GM12878 (cell line): ENCODE measurements at regions not wholly inside any gene's neighbourhood (a gene's known extent, or its start where the extent isn't known, plus 50 kb on each side); places are given as distances from the start of the nearest gene placed in this dataset.

Source experiments
- ATAC-seq: fragments of 200-7000 bp; cut with Tn5 transposase; 3 replicates; pipeline ENCODE4 v1.9.1; 2020; ENCODE audit warnings: mild to moderate bottlenecking, moderate library complexity
- BruUV-seq: library from RNA; stranded (reverse); fragments of 400-500 nt; replicated peaks from 2 replicates; lab custom pipeline; 2021; lab: Mats Ljungman, UMichigan
- CTCF ChIA-PET: fragments of 300-600 bp; sonication (Branson Sonifier 250); formaldehyde crosslinking; extraction: SDS; loops from one replicate; lab custom pipeline; 2021; ENCODE audit warnings: inconsistent platforms; lab: Yijun Ruan, JAX
- POLR2A ChIA-PET: fragments of 350-600 bp; formaldehyde crosslinking; extraction: SDS; loops from one replicate; lab custom pipeline; 2021; ENCODE audit warnings: inconsistent platforms; lab: Charles Lee
- RAD21 ChIA-PET: fragments of 300-600 bp; sonication (Branson Sonifier 250); formaldehyde crosslinking; loops from one replicate; lab custom pipeline; 2023; ENCODE audit warnings: antibody characterized with exemption; ENCODE audit not compliant: unreplicated experiment; lab: Charles Lee
- SMC1A ChIA-PET: fragments of 300-600 bp; sonication (Branson Sonifier 250); formaldehyde crosslinking; loops from one replicate; lab custom pipeline; 2023; ENCODE audit not compliant: unreplicated experiment, uncharacterized antibody; lab: Charles Lee
- DNase-seq: peaks from one replicate; pipeline ENCODE4 v3.0.0-alpha.2; 2011; ENCODE audit warnings: low read depth, low spot score
- FAIRE-seq: peaks from 3 replicates; lab custom pipeline; 2011; peaks lifted over from hg19 to GRCh38; lab: Jason Lieb, UNC
- H2AFZ ChIP-seq: 2 replicates; pipeline ENCODE4 v1.6.0; 2011; ENCODE audit warnings: low read depth, low read length, control low read depth; ENCODE audit not compliant: control insufficient read depth
- H3K27ac ChIP-seq: 2 replicates; pipeline ENCODE4 v1.5.1; 2011; ENCODE audit warnings: control low read depth; ENCODE audit not compliant: control insufficient read depth, insufficient read depth
- H3K27me3 ChIP-seq, 2 experiments: replicated peaks in 1 of 2; 2 replicates each; pipeline versions ENCODE4 v1.6.0 to v1.6.1; 2011; ENCODE audit warnings: low read length in 1 of 2; ENCODE audit not compliant: control insufficient read depth in 2 of 2, insufficient read depth in 2 of 2
- H3K36me3 ChIP-seq, 2 experiments: 2 replicates each; pipeline ENCODE4 v1.5.1; 2011; ENCODE audit warnings: low read length in 1 of 2; ENCODE audit not compliant: control insufficient read depth in 2 of 2, insufficient read depth in 2 of 2
- H3K4me1 ChIP-seq: 2 replicates; pipeline ENCODE4 v1.6.1; 2011; ENCODE audit warnings: mild to moderate bottlenecking, low read length, moderate library complexity, mixed read lengths; ENCODE audit not compliant: control insufficient read depth, insufficient read depth
- H3K4me2 ChIP-seq: 2 replicates; pipeline ENCODE4 v1.6.0; 2011; ENCODE audit warnings: control low read depth; ENCODE audit not compliant: control insufficient read depth, insufficient read depth
- H3K4me3 ChIP-seq: fragments of 200-600 bp; sonication (generic); 2 replicates; pipeline ENCODE4 v1.5.1; 2016
- H3K79me2 ChIP-seq: 2 replicates; pipeline ENCODE4 v1.6.0; 2011; ENCODE audit warnings: low read length; ENCODE audit not compliant: control insufficient read depth, insufficient read depth
- H3K9ac ChIP-seq: 2 replicates; pipeline ENCODE4 v1.8.0; 2011; ENCODE audit warnings: low read length, control low read depth, mixed read lengths; ENCODE audit not compliant: control insufficient read depth, insufficient read depth
- H3K9me3 ChIP-seq: replicated peaks from 3 replicates; pipeline ENCODE4 v1.5.1; 2011; ENCODE audit warnings: mild to moderate bottlenecking, low read length; ENCODE audit not compliant: control insufficient read depth, insufficient read depth
- H4K20me1 ChIP-seq: 2 replicates; pipeline ENCODE4 v1.6.0; 2011; ENCODE audit not compliant: control insufficient read depth, insufficient read depth
- BCL11A ChIP-seq: IDR thresholded peaks from 2 replicates; pipeline ENCODE4 v1.6.1; 2011; ENCODE audit warnings: low read depth, low read length
- CREB1 ChIP-seq: IDR thresholded peaks from 2 replicates; pipeline ENCODE4 v1.6.1; 2012; ENCODE audit warnings: low read depth, mild to moderate bottlenecking, inconsistent platforms
- IRF5 ChIP-seq: fragments of 450-650 bp; IDR thresholded peaks from 2 replicates; pipeline ENCODE4 v1.6.1; 2017; ENCODE audit warnings: borderline replicate concordance
- KLF5 ChIP-seq: fragments of 450-650 bp; IDR thresholded peaks from 2 replicates; pipeline ENCODE4 v1.6.1; 2014; ENCODE audit warnings: mild to moderate bottlenecking; ENCODE audit not compliant: partially characterized antibody
- MYB ChIP-seq: fragments of 150-350 bp; IDR thresholded peaks from 2 replicates; pipeline ENCODE4 v1.6.1; 2014; ENCODE audit warnings: mild to moderate bottlenecking, low read depth, low read length, borderline replicate concordance
- POLR2A ChIP-seq: IDR thresholded peaks from 2 replicates; pipeline ENCODE4 v1.6.1; 2011; ENCODE audit warnings: low read depth, mild to moderate bottlenecking, low read length
- POLR2AphosphoS5 ChIP-seq: IDR thresholded peaks from 2 replicates; pipeline ENCODE4 v1.6.1; 2011; ENCODE audit warnings: mild to moderate bottlenecking, low read length, inconsistent platforms
- RCOR1 ChIP-seq: conservative IDR thresholded peaks from 2 replicates; pipeline ENCODE4 v1.6.1; 2012; ENCODE audit warnings: low read depth, low read length, improper control_type of control experiment
- RFX5 ChIP-seq: IDR thresholded peaks from 2 replicates; pipeline ENCODE4 v1.6.1; 2011; ENCODE audit warnings: low read depth, low read length, improper control_type of control experiment
- SREBF2 ChIP-seq: IDR thresholded peaks from 2 replicates; pipeline ENCODE4 v1.6.1; 2012; ENCODE audit warnings: mild to moderate bottlenecking, low read length
- STAT3 ChIP-seq: IDR thresholded peaks from 2 replicates; pipeline ENCODE4 v1.6.1; 2011; ENCODE audit warnings: low read depth, low read length, improper control_type of control experiment
- SUZ12 ChIP-seq: fragments of 200-600 bp; sonication (generic); IDR thresholded peaks from one replicate; pipeline ENCODE4 v1.6.1; 2018; ENCODE audit warnings: antibody characterized with exemption, mild to moderate bottlenecking; ENCODE audit not compliant: unreplicated experiment
- TCF12 ChIP-seq: IDR thresholded peaks from 2 replicates; pipeline ENCODE4 v1.6.1; 2011; ENCODE audit warnings: low read depth, mild to moderate bottlenecking, low read length
- WRNIP1 ChIP-seq: IDR thresholded peaks from 2 replicates; pipeline ENCODE4 v1.6.1; 2011; ENCODE audit warnings: low read depth, low read length, improper control_type of control experiment, borderline replicate concordance
- ZNF24 ChIP-seq: fragments of 450-650 bp; IDR thresholded peaks from 2 replicates; pipeline ENCODE4 v1.6.1; 2017; ENCODE audit warnings: antibody characterized with exemption, mild to moderate bottlenecking
- WGBS: methylation state at CpG from one replicate; pipeline ENCODE4 v1.1.6; 2016; ENCODE audit warnings: low lambda C conversion rate; ENCODE audit not compliant: insufficient replicate concordance, insufficient coverage; ENCODE audit errors: missing lambda C conversion rate; 5-methylcytosine and 5-hydroxymethylcytosine counted together
- in situ Hi-C: fragments of 300-500 bp; cut with MboI; formaldehyde crosslinking; loops from 9 replicates; pipeline ENCODE4 v1.14.3; 2018; ENCODE audit warnings: mixed read lengths
- intact Hi-C: fragments of 100-400 bp; cut with micrococcal nuclease; formaldehyde crosslinking; loops from one replicate; pipeline ENCODE4 v1.14.2; 2022; ENCODE audit not compliant: unreplicated experiment
- TF ChIP-seq, protein P1 (sequence below): fragments of 450-650 bp; IDR thresholded peaks from 2 replicates; pipeline ENCODE4 v1.6.1; 2017; ENCODE audit warnings: mild to moderate bottlenecking
- TF ChIP-seq, protein P2 (sequence below), 3 experiments: IDR thresholded peaks in 2 of 3; conservative IDR thresholded peaks in 1 of 3; 2 replicates each; pipeline ENCODE4 v1.5.1; 2011; ENCODE audit warnings: low read depth in 3 of 3, low read length in 3 of 3, mild to moderate bottlenecking in 3 of 3, control low read depth in 2 of 3, moderate library complexity in 2 of 3, inconsistent platforms in 1 of 3, mixed read lengths in 1 of 3; ENCODE audit not compliant: control insufficient read depth in 2 of 3, insufficient read depth in 1 of 3; ENCODE audit errors: extremely low read depth in 1 of 3
- TF ChIP-seq, protein P3 (sequence below): fragments of 450-650 bp; IDR thresholded peaks from 2 replicates; pipeline ENCODE4 v1.6.1; 2017; ENCODE audit warnings: mild to moderate bottlenecking, low read depth, inconsistent platforms; ENCODE audit not compliant: poor library complexity, severe bottlenecking

GRCh38 chr6:94902974-94903628, 674.2 kb upstream of the MANEA start:
- intact Hi-C loops: no loop called here
- peak; percentile 53 for ATAC-seq
- CTCF ChIA-PET: interaction anchor here (0.6 kb wide), 1 partner anchor 183 kb away, joined by 3 read pairs; no protein-coding TSS in a partner anchor
- TF ChIP-seq RFX5 (no peak), POLR2A (no peak), STAT3 (no peak), POLR2AphosphoS5 (no peak), BCL11A (no peak), CREB1 (no peak), WRNIP1 (no peak), MYB (no peak), KLF5 (no peak), TCF12 (no peak), RCOR1 (no peak), SREBF2 (no peak), SUZ12 (no peak), ZNF24 (no peak), IRF5 (no peak)
- TF ChIP-seq, protein P1, sequence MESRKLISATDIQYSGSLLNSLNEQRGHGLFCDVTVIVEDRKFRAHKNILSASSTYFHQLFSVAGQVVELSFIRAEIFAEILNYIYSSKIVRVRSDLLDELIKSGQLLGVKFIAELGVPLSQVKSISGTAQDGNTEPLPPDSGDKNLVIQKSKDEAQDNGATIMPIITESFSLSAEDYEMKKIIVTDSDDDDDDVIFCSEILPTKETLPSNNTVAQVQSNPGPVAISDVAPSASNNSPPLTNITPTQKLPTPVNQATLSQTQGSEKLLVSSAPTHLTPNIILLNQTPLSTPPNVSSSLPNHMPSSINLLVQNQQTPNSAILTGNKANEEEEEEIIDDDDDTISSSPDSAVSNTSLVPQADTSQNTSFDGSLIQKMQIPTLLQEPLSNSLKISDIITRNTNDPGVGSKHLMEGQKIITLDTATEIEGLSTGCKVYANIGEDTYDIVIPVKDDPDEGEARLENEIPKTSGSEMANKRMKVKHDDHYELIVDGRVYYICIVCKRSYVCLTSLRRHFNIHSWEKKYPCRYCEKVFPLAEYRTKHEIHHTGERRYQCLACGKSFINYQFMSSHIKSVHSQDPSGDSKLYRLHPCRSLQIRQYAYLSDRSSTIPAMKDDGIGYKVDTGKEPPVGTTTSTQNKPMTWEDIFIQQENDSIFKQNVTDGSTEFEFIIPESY: no peak
- TF ChIP-seq, protein P2, sequence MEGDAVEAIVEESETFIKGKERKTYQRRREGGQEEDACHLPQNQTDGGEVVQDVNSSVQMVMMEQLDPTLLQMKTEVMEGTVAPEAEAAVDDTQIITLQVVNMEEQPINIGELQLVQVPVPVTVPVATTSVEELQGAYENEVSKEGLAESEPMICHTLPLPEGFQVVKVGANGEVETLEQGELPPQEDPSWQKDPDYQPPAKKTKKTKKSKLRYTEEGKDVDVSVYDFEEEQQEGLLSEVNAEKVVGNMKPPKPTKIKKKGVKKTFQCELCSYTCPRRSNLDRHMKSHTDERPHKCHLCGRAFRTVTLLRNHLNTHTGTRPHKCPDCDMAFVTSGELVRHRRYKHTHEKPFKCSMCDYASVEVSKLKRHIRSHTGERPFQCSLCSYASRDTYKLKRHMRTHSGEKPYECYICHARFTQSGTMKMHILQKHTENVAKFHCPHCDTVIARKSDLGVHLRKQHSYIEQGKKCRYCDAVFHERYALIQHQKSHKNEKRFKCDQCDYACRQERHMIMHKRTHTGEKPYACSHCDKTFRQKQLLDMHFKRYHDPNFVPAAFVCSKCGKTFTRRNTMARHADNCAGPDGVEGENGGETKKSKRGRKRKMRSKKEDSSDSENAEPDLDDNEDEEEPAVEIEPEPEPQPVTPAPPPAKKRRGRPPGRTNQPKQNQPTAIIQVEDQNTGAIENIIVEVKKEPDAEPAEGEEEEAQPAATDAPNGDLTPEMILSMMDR (IDR thresholded peaks at IDR 0.05 in 2 of 3, conservative IDR thresholded peaks at IDR 0.05 in 1 of 3; ENCODE audit: control insufficient read depth in 2 of 3, extremely low read depth in 1 of 3, insufficient read depth in 1 of 3, low read depth in 3 of 3, low read length in 3 of 3): no peak
- TF ChIP-seq, protein P3, sequence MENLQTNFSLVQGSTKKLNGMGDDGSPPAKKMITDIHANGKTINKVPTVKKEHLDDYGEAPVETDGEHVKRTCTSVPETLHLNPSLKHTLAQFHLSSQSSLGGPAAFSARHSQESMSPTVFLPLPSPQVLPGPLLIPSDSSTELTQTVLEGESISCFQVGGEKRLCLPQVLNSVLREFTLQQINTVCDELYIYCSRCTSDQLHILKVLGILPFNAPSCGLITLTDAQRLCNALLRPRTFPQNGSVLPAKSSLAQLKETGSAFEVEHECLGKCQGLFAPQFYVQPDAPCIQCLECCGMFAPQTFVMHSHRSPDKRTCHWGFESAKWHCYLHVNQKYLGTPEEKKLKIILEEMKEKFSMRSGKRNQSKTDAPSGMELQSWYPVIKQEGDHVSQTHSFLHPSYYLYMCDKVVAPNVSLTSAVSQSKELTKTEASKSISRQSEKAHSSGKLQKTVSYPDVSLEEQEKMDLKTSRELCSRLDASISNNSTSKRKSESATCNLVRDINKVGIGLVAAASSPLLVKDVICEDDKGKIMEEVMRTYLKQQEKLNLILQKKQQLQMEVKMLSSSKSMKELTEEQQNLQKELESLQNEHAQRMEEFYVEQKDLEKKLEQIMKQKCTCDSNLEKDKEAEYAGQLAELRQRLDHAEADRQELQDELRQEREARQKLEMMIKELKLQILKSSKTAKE: no peak

More at GRCh38 chr6:94902974-94903628, 674.2 kb upstream of the MANEA start:
- H3K4me1 ChIP-seq: no peaks in the 10 kb centered on the region
- H3K36me3 ChIP-seq: no peaks in the 10 kb centered on the region
- 0% methylated on average over 1 of the region's 1 CpG for WGBS
- no peaks in the 10 kb centered on the region for H4K20me1 ChIP-seq
- ChIA-PET RAD21 (no interaction called here), SMC1A (no interaction called here), POLR2A (no interaction called here)
- no TSS peak for BruUV-seq
- DNase-seq (no peak), FAIRE-seq (no peak)
- H3K79me2 ChIP-seq: no peaks in the 10 kb centered on the region
- H3K9ac ChIP-seq: no peak overlapping the region
- in situ Hi-C loops: no loop called here
- no peaks in the 10 kb centered on the region for H3K27me3 ChIP-seq
- H3K4me2 ChIP-seq: no peak overlapping the region
- no peaks in the 10 kb centered on the region for H3K9me3 ChIP-seq
- H2AFZ ChIP-seq: no peak overlapping the region
- no peak overlapping the region for H3K4me3 ChIP-seq
- H3K27ac ChIP-seq: no peak overlapping the region
